Natural killer cell (primary cell): ENCODE measurements at regions not wholly inside any gene's neighbourhood (a gene's known extent, or its start where the extent isn't known, plus 50 kb on each side); places are given as distances from the start of the nearest gene placed in this dataset.

Experiments
- ATAC-seq, 3 donors: fragments of 150-1000 bp in 2 of 3; fragments of 200-7000 bp in 1 of 3; cut with Tn5 transposase; 1 replicate in 1 of 3; 2 replicates in 2 of 3; pipeline ENCODE4 v1.10.0; 2021; ENCODE audit warnings: mild to moderate bottlenecking in 2 of 3, moderate library complexity in 2 of 3
- DNase-seq, 2 donors: peaks; one replicate each; pipeline versions ENCODE4 v3.0.0 to v3.0.0-alpha.2; 2013 to 2021; ENCODE audit warnings: mixed read lengths in 1 of 2
- H3K27ac ChIP-seq: one replicate; pipeline ENCODE4 v1.5.1; 2013; ENCODE audit warnings: mild to moderate bottlenecking, low read length
- H3K27me3 ChIP-seq: one replicate; pipeline ENCODE4 v1.6.1; 2013; ENCODE audit warnings: low read length; ENCODE audit not compliant: control insufficient read depth, insufficient read depth
- H3K36me3 ChIP-seq: one replicate; pipeline ENCODE4 v1.6.1; 2013; ENCODE audit warnings: low read length; ENCODE audit not compliant: control insufficient read depth, insufficient read depth
- H3K4me1 ChIP-seq: one replicate; pipeline ENCODE4 v1.6.1; 2013; ENCODE audit warnings: low read length; ENCODE audit not compliant: control insufficient read depth, insufficient read depth
- H3K4me3 ChIP-seq: one replicate; pipeline ENCODE4 v1.5.1; 2013; ENCODE audit warnings: low read length
- H3K9me3 ChIP-seq: one replicate; pipeline ENCODE4 v1.6.1; 2013; ENCODE audit warnings: low read length; ENCODE audit not compliant: control insufficient read depth, insufficient read depth
- H3K27ac Mint-ChIP-seq, 2 donors: one replicate each; pipeline ENCODE4 v1.8.0; 2022; ENCODE audit warnings: mild to moderate bottlenecking in 2 of 2, mixed read lengths in 2 of 2, moderate library complexity in 1 of 2
- H3K27me3 Mint-ChIP-seq, 2 donors: one replicate each; pipeline ENCODE4 v1.8.0; 2022; ENCODE audit warnings: low read depth in 2 of 2, mixed read lengths in 2 of 2
- H3K36me3 Mint-ChIP-seq: one replicate; pipeline ENCODE4 v1.8.0; 2022; ENCODE audit warnings: mixed read lengths
- H3K4me1 Mint-ChIP-seq, 2 donors: one replicate each; pipeline ENCODE4 v1.8.0; 2022; ENCODE audit warnings: mixed read lengths in 2 of 2
- H3K4me3 Mint-ChIP-seq: one replicate; pipeline ENCODE4 v1.8.0; 2022; ENCODE audit warnings: mild to moderate bottlenecking, moderate library complexity, mixed read lengths
- H3K9me3 Mint-ChIP-seq, 2 donors: one replicate each; pipeline ENCODE4 v1.8.0; 2022; ENCODE audit warnings: mixed read lengths in 2 of 2
- WGBS: methylation state at CpG from one replicate; pipeline ENCODE4 v1.1.7; 2013; ENCODE audit warnings: missing lambda C conversion rate; ENCODE audit not compliant: insufficient coverage; 5-methylcytosine and 5-hydroxymethylcytosine counted together
- intact Hi-C: fragments of 100-400 bp; cut with micrococcal nuclease; formaldehyde crosslinking; loops from one replicate; pipeline ENCODE4 v1.14.2; 2022
- TF ChIP-seq, protein P1 (sequence below): fragments of 200-600 bp; IDR thresholded peaks from one replicate; pipeline ENCODE4 v1.8.0; 2022; ENCODE audit warnings: antibody characterized with exemption

DNA sequence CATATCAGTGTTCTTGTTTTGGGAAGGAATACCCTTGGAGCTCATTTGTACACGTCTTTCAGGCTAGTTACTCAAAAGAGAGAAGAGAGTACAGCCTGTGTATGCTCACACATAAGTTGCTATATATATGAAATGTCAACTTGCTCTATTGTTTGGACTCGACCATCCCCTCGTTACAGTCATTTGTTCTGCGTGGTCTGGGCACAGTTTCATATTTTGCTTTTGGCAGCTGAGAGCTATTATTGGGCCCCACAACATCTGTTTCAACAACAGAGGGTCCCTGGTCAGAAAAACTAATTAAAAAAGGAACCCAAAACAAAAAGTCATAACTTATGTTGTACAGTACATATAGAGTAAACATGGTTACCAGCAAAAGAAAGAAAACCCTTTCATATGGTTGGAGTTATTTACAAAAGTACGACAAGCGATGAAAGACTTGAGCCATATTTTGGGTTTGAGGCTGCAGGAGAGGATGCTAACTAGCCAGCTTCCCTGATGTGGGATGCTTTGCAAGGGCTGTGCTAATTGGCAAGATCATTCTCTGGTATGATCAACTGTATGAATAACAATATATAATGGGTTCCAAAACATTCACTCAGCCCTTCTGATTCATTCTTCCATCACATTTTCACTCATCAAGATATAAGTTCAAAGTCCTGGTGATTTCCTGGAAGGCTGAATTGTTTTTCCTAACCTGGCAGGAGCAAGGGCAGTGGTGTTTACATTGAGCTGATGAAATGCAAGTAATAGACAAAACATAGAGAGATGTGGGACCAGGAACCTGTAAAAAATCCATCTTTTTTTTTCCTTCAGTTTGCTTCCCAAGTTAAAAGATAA lies 137.9 kb downstream of the RPS12 start:
- TF ChIP-seq, protein P1, sequence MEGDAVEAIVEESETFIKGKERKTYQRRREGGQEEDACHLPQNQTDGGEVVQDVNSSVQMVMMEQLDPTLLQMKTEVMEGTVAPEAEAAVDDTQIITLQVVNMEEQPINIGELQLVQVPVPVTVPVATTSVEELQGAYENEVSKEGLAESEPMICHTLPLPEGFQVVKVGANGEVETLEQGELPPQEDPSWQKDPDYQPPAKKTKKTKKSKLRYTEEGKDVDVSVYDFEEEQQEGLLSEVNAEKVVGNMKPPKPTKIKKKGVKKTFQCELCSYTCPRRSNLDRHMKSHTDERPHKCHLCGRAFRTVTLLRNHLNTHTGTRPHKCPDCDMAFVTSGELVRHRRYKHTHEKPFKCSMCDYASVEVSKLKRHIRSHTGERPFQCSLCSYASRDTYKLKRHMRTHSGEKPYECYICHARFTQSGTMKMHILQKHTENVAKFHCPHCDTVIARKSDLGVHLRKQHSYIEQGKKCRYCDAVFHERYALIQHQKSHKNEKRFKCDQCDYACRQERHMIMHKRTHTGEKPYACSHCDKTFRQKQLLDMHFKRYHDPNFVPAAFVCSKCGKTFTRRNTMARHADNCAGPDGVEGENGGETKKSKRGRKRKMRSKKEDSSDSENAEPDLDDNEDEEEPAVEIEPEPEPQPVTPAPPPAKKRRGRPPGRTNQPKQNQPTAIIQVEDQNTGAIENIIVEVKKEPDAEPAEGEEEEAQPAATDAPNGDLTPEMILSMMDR = no peak
- Mint-ChIP-seq H3K9me3 (no peaks in the 10 kb centered on the region), H3K4me1 (no peaks in the 10 kb centered on the region)

DNA sequence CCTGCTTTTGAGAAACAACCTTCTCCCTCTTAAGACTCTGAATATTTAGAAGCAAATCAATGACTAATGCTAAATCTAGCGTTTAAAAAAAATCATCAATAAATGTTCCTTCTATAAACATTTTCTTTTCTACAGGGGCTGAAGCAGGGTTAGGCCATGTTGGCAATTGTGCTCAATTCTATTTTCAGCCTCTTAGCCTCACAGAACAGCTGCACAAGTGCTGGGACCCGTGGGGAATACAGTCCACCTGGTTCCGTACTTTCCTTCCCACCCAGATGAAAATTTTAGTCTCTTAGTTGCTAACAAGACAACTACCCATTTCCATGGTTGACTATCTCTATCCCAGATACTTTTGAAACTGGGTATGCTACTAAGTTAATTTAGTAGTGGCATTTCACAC lies 138.6 kb downstream of the RPS12 start:
- intact Hi-C loops = no loop called here

More for the DNA sequence above, 137.9 kb downstream of the RPS12 start:
- H3K27me3 ChIP-seq = peaks cover 4% of the 10 kb centered on the region
- ATAC-seq (no peak), DNase-seq (no peak)
- peaks cover 0 to 8% of the 10 kb centered on the region in 2 donors for H3K27me3 Mint-ChIP-seq
- H3K36me3 ChIP-seq = no peaks in the 10 kb centered on the region
- intact Hi-C loops = no loop called here
- 70% methylated on average over 6 of the region's 6 CpGs for WGBS
- no peaks in the 10 kb centered on the region for H3K9me3 ChIP-seq
- no peak overlapping the region for H3K27ac Mint-ChIP-seq
- no peaks in the 10 kb centered on the region for H3K4me1 ChIP-seq
- H3K27ac ChIP-seq = no peak overlapping the region
- H3K4me3 ChIP-seq = no peak overlapping the region
- H3K4me3 Mint-ChIP-seq = no peak overlapping the region
- no peaks in the 10 kb centered on the region for H3K36me3 Mint-ChIP-seq

DNA sequence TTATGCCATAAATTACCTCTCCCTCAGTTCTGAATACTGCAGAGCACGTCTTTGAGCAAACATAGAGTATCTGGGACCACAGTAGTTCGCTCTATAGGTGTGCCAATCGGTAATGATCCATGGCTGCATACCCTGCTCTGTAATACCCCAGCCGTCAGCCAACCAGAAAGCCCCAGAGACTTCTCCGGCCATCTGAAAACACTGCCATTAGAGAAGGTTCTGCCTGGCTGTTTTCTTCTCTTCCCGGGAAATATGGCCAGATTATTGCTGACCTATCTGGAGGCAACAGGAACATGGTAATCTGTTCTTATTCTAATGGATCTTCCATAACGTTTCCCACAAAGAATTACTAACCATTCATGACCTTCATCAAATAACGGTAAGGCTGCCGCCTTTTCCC lies 139.9 kb downstream of the RPS12 start:
- H3K4me3 ChIP-seq = no peak overlapping the region
- H3K9me3 ChIP-seq = no peaks in the 10 kb centered on the region
- H3K4me1 ChIP-seq = no peaks in the 10 kb centered on the region
- ATAC-seq (no peak), DNase-seq (no peak)
- no peaks in the 10 kb centered on the region for H3K4me1 Mint-ChIP-seq
- H3K9me3 Mint-ChIP-seq = no peaks in the 10 kb centered on the region
- H3K36me3 ChIP-seq = no peaks in the 10 kb centered on the region
- WGBS = 76% methylated on average over 7 of the region's 9 CpGs
- H3K27me3 ChIP-seq = peaks cover 4% of the 10 kb centered on the region
- H3K36me3 Mint-ChIP-seq = no peaks in the 10 kb centered on the region
- H3K4me3 Mint-ChIP-seq = no peak overlapping the region
- H3K27ac Mint-ChIP-seq = no peak overlapping the region
- H3K27me3 Mint-ChIP-seq = peaks cover 2 to 27% of the 10 kb centered on the region in 2 donors
- TF ChIP-seq, protein P1 = no peak
- intact Hi-C loops = no loop called here
- H3K27ac ChIP-seq = no peak overlapping the region

More for the DNA sequence above, 138.6 kb downstream of the RPS12 start:
- ATAC-seq (no peak), DNase-seq (no peak)
- H3K4me3 Mint-ChIP-seq = no peak overlapping the region
- H3K36me3 Mint-ChIP-seq = no peaks in the 10 kb centered on the region
- H3K4me3 ChIP-seq = no peak overlapping the region
- H3K4me1 Mint-ChIP-seq = no peaks in the 10 kb centered on the region
- H3K9me3 Mint-ChIP-seq = no peaks in the 10 kb centered on the region
- H3K27me3 Mint-ChIP-seq = peaks cover 2 to 15% of the 10 kb centered on the region in 2 donors
- TF ChIP-seq, protein P1 = no peak
- no peak overlapping the region for H3K27ac Mint-ChIP-seq
- no peaks in the 10 kb centered on the region for H3K9me3 ChIP-seq
- no peaks in the 10 kb centered on the region for H3K36me3 ChIP-seq
- H3K27ac ChIP-seq = no peak overlapping the region
- H3K4me1 ChIP-seq = no peaks in the 10 kb centered on the region
- H3K27me3 ChIP-seq = peaks cover 4% of the 10 kb centered on the region
- WGBS = 81% methylated on average over 3 of the region's 3 CpGs

DNA sequence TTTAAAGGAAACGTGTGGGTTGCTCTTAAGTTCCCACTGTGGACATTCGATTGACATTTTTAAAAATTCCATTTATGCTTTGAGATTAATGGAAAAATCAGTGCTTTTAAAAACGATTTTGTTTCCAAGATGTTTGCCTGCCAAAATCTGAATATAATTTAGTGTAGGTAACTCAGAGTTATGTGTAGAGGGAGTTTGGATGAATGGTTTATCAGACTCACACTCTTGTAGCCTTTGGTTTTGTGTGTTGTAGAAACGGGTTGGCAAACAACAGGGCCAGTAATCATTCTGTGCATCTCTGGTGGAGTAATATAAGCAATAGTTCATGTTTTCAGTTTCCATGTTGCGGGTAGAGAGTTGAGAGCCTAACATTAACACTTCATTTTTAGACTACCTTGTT lies 140.6 kb downstream of the RPS12 start:
- no peaks in the 10 kb centered on the region for H3K36me3 Mint-ChIP-seq
- peaks cover 4 to 27% of the 10 kb centered on the region in 2 donors for H3K27me3 Mint-ChIP-seq
- H3K9me3 ChIP-seq = no peaks in the 10 kb centered on the region
- H3K4me3 Mint-ChIP-seq = no peak overlapping the region
- DNase-seq (no peak), ATAC-seq (no peak)
- H3K27ac ChIP-seq = no peak overlapping the region
- TF ChIP-seq, protein P1 = no peak
- no peaks in the 10 kb centered on the region for H3K9me3 Mint-ChIP-seq
- intact Hi-C loops = no loop called here
- H3K4me1 ChIP-seq = no peaks in the 10 kb centered on the region
- H3K27ac Mint-ChIP-seq = no peak overlapping the region
- no peaks in the 10 kb centered on the region for H3K4me1 Mint-ChIP-seq
- peaks cover 4% of the 10 kb centered on the region for H3K27me3 ChIP-seq
- 65% methylated on average over 4 of the region's 5 CpGs for WGBS
- H3K4me3 ChIP-seq = no peak overlapping the region
- no peaks in the 10 kb centered on the region for H3K36me3 ChIP-seq
